ENCODE measurements at regions not wholly inside any gene's neighbourhood (a gene's known extent, or its start where the extent isn't known, plus 50 kb on each side); places are given as distances from the start of the nearest gene placed in this dataset.

- no TSS peak for BruUV-seq (replicated peaks)
- no peaks in the 10 kb centered on the region for H3K9me2 ChIP-seq (replicated peaks; ENCODE audit: low read length)
- H3K79me2 ChIP-seq (ENCODE audit: low read length) = no peaks in the 10 kb centered on the region
- no peaks in the 10 kb centered on the region for H3K36me3 ChIP-seq (ENCODE audit: low read depth, low read length)
- H3K4me3 ChIP-seq (ENCODE audit: low read length) = no peak overlapping the region
- no peak overlapping the region for H2AFZ ChIP-seq (ENCODE audit: low read length)
- POLR2A ChIA-PET (ENCODE audit: unreplicated experiment) = no interaction called here
- no peaks in the 10 kb centered on the region for H4K20me1 ChIP-seq (ENCODE audit: low read length)
- H3K27ac ChIP-seq (ENCODE audit: low read length) = no peak overlapping the region
- no peaks in the 10 kb centered on the region for H3F3A ChIP-seq (ENCODE audit: low read length, unreplicated experiment)
- ATAC-seq (no peak), DNase-seq (no peak)
- TF ChIP-seq EZH2phosphoT487 (IDR thresholded peaks at IDR 0.05; ENCODE audit: borderline replicate concordance, low read length) = no peak
- TF ChIP-seq EZH2 (IDR thresholded peaks at IDR 0.05; ENCODE audit: low read length, unreplicated experiment) = no peak
- TF ChIP-seq CTCF (conservative IDR thresholded peaks at IDR 0.05; ENCODE audit: low read depth, low read length) = no peak
- intact Hi-C loops (cut with micrococcal nuclease) = no loop called here
- CTCF ChIA-PET = no interaction called here
- no peak overlapping the region for H3K4me2 ChIP-seq (ENCODE audit: low read length)
- H3K4me1 ChIP-seq (ENCODE audit: insufficient read depth, low read length) = no peaks in the 10 kb centered on the region
- H3K27me3 ChIP-seq (ENCODE audit: low read length) = no peaks in the 10 kb centered on the region
- no peaks in the 10 kb centered on the region for H3K9me3 ChIP-seq (ENCODE audit: low read length)
- no peak overlapping the region for H3K9ac ChIP-seq (ENCODE audit: low read length)
Observed at GRCh38 chr2:223500709-223501108, 101.5 kb downstream of the SCG2 start.

- no peak overlapping the region for H3K9ac ChIP-seq (ENCODE audit: low read length)
- H3K27me3 ChIP-seq (ENCODE audit: low read length) = no peaks in the 10 kb centered on the region
- intact Hi-C loops (cut with micrococcal nuclease) = no loop called here
- ATAC-seq = 0 out of 2 replicates have a peak, but pooled peaks have one; percentile 43
- DNase-seq = peak; percentile 19
- no peaks in the 10 kb centered on the region for H3K4me1 ChIP-seq (ENCODE audit: insufficient read depth, low read length)
- H4K20me1 ChIP-seq (ENCODE audit: low read length) = no peaks in the 10 kb centered on the region
- no peak overlapping the region for H2AFZ ChIP-seq (ENCODE audit: low read length)
- no peak for TF ChIP-seq EZH2phosphoT487 (IDR thresholded peaks at IDR 0.05; ENCODE audit: borderline replicate concordance, low read length)
- no peak for TF ChIP-seq CTCF (conservative IDR thresholded peaks at IDR 0.05; ENCODE audit: low read depth, low read length)
- TF ChIP-seq EZH2 (IDR thresholded peaks at IDR 0.05; ENCODE audit: low read length, unreplicated experiment) = no peak
- H3K9me3 ChIP-seq (ENCODE audit: low read length) = no peaks in the 10 kb centered on the region
- H3K27ac ChIP-seq (ENCODE audit: low read length) = no peak overlapping the region
- H3K9me2 ChIP-seq (replicated peaks; ENCODE audit: low read length) = no peaks in the 10 kb centered on the region
- H3K36me3 ChIP-seq (ENCODE audit: low read depth, low read length) = no peaks in the 10 kb centered on the region
- no peaks in the 10 kb centered on the region for H3F3A ChIP-seq (ENCODE audit: low read length, unreplicated experiment)
- H3K4me3 ChIP-seq (ENCODE audit: low read length) = no peak overlapping the region
- POLR2A ChIA-PET (ENCODE audit: unreplicated experiment) = no interaction called here
- no TSS peak for BruUV-seq (replicated peaks)
- H3K4me2 ChIP-seq (ENCODE audit: low read length) = no peak overlapping the region
- H3K79me2 ChIP-seq (ENCODE audit: low read length) = no peaks in the 10 kb centered on the region
- CTCF ChIA-PET = interaction anchor here (0.6 kb wide), 1 partner anchor 456 kb away, joined by 3 read pairs; no protein-coding TSS in a partner anchor
Observed at GRCh38 chr2:223501641-223502040, 100.5 kb downstream of the SCG2 start.

- no peak overlapping the region for H2AFZ ChIP-seq (ENCODE audit: low read length)
- DNase-seq (no peak), ATAC-seq (no peak)
- intact Hi-C loops (cut with micrococcal nuclease) = no loop called here
- no peak for TF ChIP-seq EZH2phosphoT487 (IDR thresholded peaks at IDR 0.05; ENCODE audit: borderline replicate concordance, low read length)
- no peak for TF ChIP-seq CTCF (conservative IDR thresholded peaks at IDR 0.05; ENCODE audit: low read depth, low read length)
- no peak for TF ChIP-seq EZH2 (IDR thresholded peaks at IDR 0.05; ENCODE audit: low read length, unreplicated experiment)
- BruUV-seq (replicated peaks) = no TSS peak
- H3K36me3 ChIP-seq (ENCODE audit: low read depth, low read length) = no peaks in the 10 kb centered on the region
- H3K79me2 ChIP-seq (ENCODE audit: low read length) = no peaks in the 10 kb centered on the region
- POLR2A ChIA-PET (ENCODE audit: unreplicated experiment) = no interaction called here
- H3K27ac ChIP-seq (ENCODE audit: low read length) = no peak overlapping the region
- H4K20me1 ChIP-seq (ENCODE audit: low read length) = no peaks in the 10 kb centered on the region
- CTCF ChIA-PET = no interaction called here
- no peak overlapping the region for H3K4me2 ChIP-seq (ENCODE audit: low read length)
- H3K9me3 ChIP-seq (ENCODE audit: low read length) = no peaks in the 10 kb centered on the region
- H3K9me2 ChIP-seq (replicated peaks; ENCODE audit: low read length) = no peaks in the 10 kb centered on the region
- no peak overlapping the region for H3K9ac ChIP-seq (ENCODE audit: low read length)
- no peaks in the 10 kb centered on the region for H3F3A ChIP-seq (ENCODE audit: low read length, unreplicated experiment)
- no peaks in the 10 kb centered on the region for H3K27me3 ChIP-seq (ENCODE audit: low read length)
- H3K4me1 ChIP-seq (ENCODE audit: insufficient read depth, low read length) = no peaks in the 10 kb centered on the region
- H3K4me3 ChIP-seq (ENCODE audit: low read length) = no peak overlapping the region
Observed at GRCh38 chr2:223503746-223504145, 98.4 kb downstream of the SCG2 start.

Measured in PC-3 (cell line).